ENCODE measurements at regions not wholly inside any gene's neighbourhood (a gene's known extent, or its start where the extent isn't known, plus 50 kb on each side); places are given as distances from the start of the nearest gene placed in this dataset.

GRCh38 chr4:154998284-154998683, 210.2 kb upstream of the NPY2R start:
- H3K36me3 ChIP-seq (ENCODE audit: control insufficient read depth, insufficient read depth, low read length): no peaks in the 10 kb centered on the region
- no TSS peak for BruUV-seq (replicated peaks)
- H3K4me3 ChIP-seq: no peak overlapping the region
- ChIA-PET POLR2A (no interaction called here), CTCF (ENCODE audit: low intra/inter-chr PET ratio) (no interaction called here)
- FAIRE-seq (no peak), ATAC-seq (no peak), DNase-seq (ENCODE audit: extremely low read depth in 1 of 4, low spot score in 3 of 4) (no peak)
- no peak overlapping the region for H3K9ac ChIP-seq (ENCODE audit: insufficient read depth in 1 of 2, low read depth in 2 of 2, low read length in 2 of 2)
- intact Hi-C loops (cut with micrococcal nuclease) (no loop called here), in situ Hi-C loops (cut with MboI) (no loop called here)
- H3K9me3 ChIP-seq (replicated peaks; ENCODE audit: control insufficient read depth, insufficient read depth, low read depth, low read length): no peaks in the 10 kb centered on the region
- no peak overlapping the region for H2AFZ ChIP-seq (ENCODE audit: low read depth, low read length)
- TF ChIP-seq GTF2B (IDR thresholded peaks at IDR 0.05; ENCODE audit: extremely low read depth, insufficient read length) (no peak), SRSF1 (IDR thresholded peaks at IDR 0.05; ENCODE audit: low read depth, low read length) (no peak), BRD4 (IDR thresholded peaks at IDR 0.05) (no peak), TRIM28 (IDR thresholded peaks at IDR 0.05) (no peak), ZBTB8A (IDR thresholded peaks at IDR 0.05; ENCODE audit: partially characterized antibody) (no peak), FOSL1 (tag; conservative IDR thresholded peaks at IDR 0.05) (no peak), MEF2D (tag; conservative IDR thresholded peaks at IDR 0.05; ENCODE audit: low read depth) (peak; percentile 33; the same call in 1 of the 2 replicates), RBM34 (IDR thresholded peaks at IDR 0.05; ENCODE audit: borderline replicate concordance, insufficient read depth, low read length) (no peak)
- H3K27ac ChIP-seq (ENCODE audit: extremely low read depth, low read depth, low read length): no peak overlapping the region
- no peak overlapping the region for H3K4me2 ChIP-seq (ENCODE audit: insufficient read depth, low read length)
- no peaks in the 10 kb centered on the region for H3K27me3 ChIP-seq (ENCODE audit: control insufficient read depth in 2 of 2, insufficient read depth in 2 of 2, low read length in 2 of 2)
- H3K79me2 ChIP-seq (ENCODE audit: control insufficient read depth, insufficient read depth, low read length): no peaks in the 10 kb centered on the region
- H4K20me1 ChIP-seq (replicated peaks; ENCODE audit: control insufficient read depth, insufficient read depth, low read length): no peaks in the 10 kb centered on the region
- H3K4me1 ChIP-seq (replicated peaks in 1 of 2; ENCODE audit: control insufficient read depth in 2 of 2, insufficient read depth in 2 of 2, low read length in 2 of 2): no peaks in the 10 kb centered on the region
- 0% methylated on average over 3 of the region's 3 CpGs for WGBS (ENCODE audit: insufficient coverage, low coverage, missing lambda C conversion rate)
- no peaks in the 10 kb centered on the region for H3K9me1 ChIP-seq (ENCODE audit: control insufficient read depth, insufficient read depth, low read length)

Data from K562 (cell line).